H9 (cell line): ENCODE measurements at regions not wholly inside any gene's neighbourhood (a gene's known extent, or its start where the extent isn't known, plus 50 kb on each side); places are given as distances from the start of the nearest gene placed in this dataset.
A peak's percentile ranks its signal among the peaks of the same experiment; 100 is the strongest.

Source experiments
- DNase-seq: peaks from one replicate; pipeline ENCODE4 v3.0.0-alpha.2; 2017
- H2AFZ ChIP-seq: one replicate; pipeline ENCODE4 v1.6.1; 2013; ENCODE audit warnings: mild to moderate bottlenecking, low read length, control low read depth, moderate library complexity
- H2AK5ac ChIP-seq: 2 replicates; pipeline ENCODE4 v1.6.1; 2013; ENCODE audit warnings: low read length, control low read depth, mixed read lengths; ENCODE audit not compliant: insufficient read length
- H2BK120ac ChIP-seq: one replicate; pipeline ENCODE4 v1.6.1; 2013; ENCODE audit warnings: low read depth, mild to moderate bottlenecking, low read length, control low read depth, inconsistent platforms; ENCODE audit not compliant: poor library complexity, severe bottlenecking
- H2BK12ac ChIP-seq: 2 replicates; pipeline ENCODE4 v1.6.1; 2013; ENCODE audit warnings: low read length, control low read depth, mixed read lengths, low read depth; ENCODE audit not compliant: insufficient read length
- H2BK15ac ChIP-seq: 2 replicates; pipeline ENCODE4 v1.6.1; 2013; ENCODE audit warnings: low read depth, low read length, control low read depth
- H2BK20ac ChIP-seq: one replicate; pipeline ENCODE4 v1.6.1; 2013; ENCODE audit warnings: low read depth, mild to moderate bottlenecking, low read length, control low read depth, inconsistent platforms; ENCODE audit not compliant: poor library complexity, severe bottlenecking
- H2BK5ac ChIP-seq: 2 replicates; pipeline ENCODE4 v1.6.1; 2013; ENCODE audit warnings: low read length, control low read depth, mixed read lengths; ENCODE audit not compliant: insufficient read length
- H3K14ac ChIP-seq: 2 replicates; pipeline ENCODE4 v1.6.1; 2013; ENCODE audit warnings: low read length, control low read depth; ENCODE audit not compliant: insufficient read depth
- H3K18ac ChIP-seq: 2 replicates; pipeline ENCODE4 v1.6.1; 2013; ENCODE audit warnings: low read depth, mild to moderate bottlenecking, mixed read lengths, low read length, control low read depth; ENCODE audit not compliant: insufficient read length
- H3K23ac ChIP-seq: 2 replicates; pipeline ENCODE4 v1.6.1; 2013; ENCODE audit warnings: low read length, control low read depth, mixed read lengths, low read depth; ENCODE audit not compliant: insufficient read length
- H3K23me2 ChIP-seq: 2 replicates; pipeline ENCODE4 v1.6.1; 2013; ENCODE audit warnings: low read depth, mild to moderate bottlenecking, mixed read lengths, low read length, control low read depth; ENCODE audit not compliant: insufficient read length, poor library complexity, severe bottlenecking
- H3K27ac ChIP-seq: 2 replicates; pipeline ENCODE4 v1.5.1; 2013; ENCODE audit warnings: low read length, control low read depth, mixed read lengths, low read depth; ENCODE audit not compliant: insufficient read length
- H3K27me3 ChIP-seq: 2 replicates; pipeline ENCODE4 v1.6.1; 2013; ENCODE audit warnings: low read length, control low read depth, inconsistent platforms; ENCODE audit not compliant: insufficient read depth
- H3K4ac ChIP-seq: 2 replicates; pipeline ENCODE4 v1.6.1; 2013; ENCODE audit warnings: low read depth, mild to moderate bottlenecking, control low read depth, inconsistent platforms, low read length, moderate library complexity
- H3K4me1 ChIP-seq: 2 replicates; pipeline ENCODE4 v1.6.1; 2013; ENCODE audit warnings: low read length, control low read depth, inconsistent platforms; ENCODE audit not compliant: insufficient read depth
- H3K4me2 ChIP-seq: 2 replicates; pipeline ENCODE4 v1.6.1; 2013; ENCODE audit warnings: low read length, control low read depth, mixed read lengths; ENCODE audit not compliant: insufficient read length, insufficient read depth
- H3K56ac ChIP-seq: 2 replicates; pipeline ENCODE4 v1.6.1; 2013; ENCODE audit warnings: low read depth, mild to moderate bottlenecking, mixed read lengths, low read length, control low read depth; ENCODE audit not compliant: insufficient read length
- H3K79me1 ChIP-seq: 2 replicates; pipeline ENCODE4 v1.6.1; 2013; ENCODE audit warnings: low read depth, mild to moderate bottlenecking, moderate library complexity, low read length, control low read depth, inconsistent platforms; ENCODE audit not compliant: insufficient read depth, poor library complexity, severe bottlenecking
- H3K79me2 ChIP-seq: 2 replicates; pipeline ENCODE4 v1.6.1; 2013; ENCODE audit warnings: low read length, control low read depth, inconsistent platforms; ENCODE audit not compliant: insufficient read depth
- H3K9ac ChIP-seq: 2 replicates; pipeline ENCODE4 v1.6.1; 2013; ENCODE audit warnings: low read length, control low read depth, mixed read lengths; ENCODE audit not compliant: insufficient read length; ENCODE audit errors: extremely low read depth
- H3K9me3 ChIP-seq: one replicate; pipeline ENCODE4 v1.6.1; 2013; ENCODE audit warnings: low read depth, low read length, inconsistent platforms; ENCODE audit not compliant: control insufficient read depth
- H3T11ph ChIP-seq: one replicate; pipeline ENCODE4 v1.6.1; 2013; ENCODE audit warnings: mild to moderate bottlenecking, low read length, control low read depth, inconsistent platforms
- H4K20me1 ChIP-seq: one replicate; pipeline ENCODE4 v1.6.1; 2013; ENCODE audit not compliant: control insufficient read depth, insufficient read length, insufficient read depth
- H4K5ac ChIP-seq: 2 replicates; pipeline ENCODE4 v1.6.1; 2013; ENCODE audit warnings: low read depth, mild to moderate bottlenecking, mixed read lengths, low read length, control low read depth; ENCODE audit not compliant: insufficient read length
- H4K8ac ChIP-seq: replicated peaks from 2 replicates; pipeline ENCODE4 v1.6.1; 2013; ENCODE audit warnings: low read length, control low read depth, mixed read lengths, low read depth; ENCODE audit not compliant: insufficient read length
- H4K91ac ChIP-seq: 2 replicates; pipeline ENCODE4 v1.6.1; 2013; ENCODE audit warnings: low read depth, mild to moderate bottlenecking, moderate library complexity, mixed read lengths, low read length, control low read depth; ENCODE audit not compliant: insufficient read length
- H3K27ac Mint-ChIP-seq, 3 experiments: 2 replicates in 2 of 3; 3 replicates in 1 of 3; pipeline ENCODE4 v1.8.0; 2020 to 2021; ENCODE audit warnings: mixed read lengths in 3 of 3, mild to moderate bottlenecking in 1 of 3, moderate library complexity in 1 of 3
- H3K27me3 Mint-ChIP-seq: 2 replicates; pipeline ENCODE4 v1.8.0; 2021; ENCODE audit warnings: low read depth, mild to moderate bottlenecking, moderate library complexity, mixed read lengths
- H3K36me3 Mint-ChIP-seq, 3 experiments: 2 replicates in 2 of 3; 3 replicates in 1 of 3; pipeline ENCODE4 v1.8.0; 2020 to 2021; ENCODE audit warnings: low read depth in 3 of 3, mixed read lengths in 3 of 3; ENCODE audit not compliant: insufficient read depth in 1 of 3
- H3K4me1 Mint-ChIP-seq, 2 experiments: 2 replicates each; pipeline ENCODE4 v1.8.0; 2020; ENCODE audit warnings: mixed read lengths in 2 of 2
- H3K4me3 Mint-ChIP-seq, 2 experiments: 2 replicates in 1 of 2; 3 replicates in 1 of 2; pipeline ENCODE4 v1.8.0; 2020 to 2021; ENCODE audit warnings: mild to moderate bottlenecking in 2 of 2, mixed read lengths in 2 of 2, moderate library complexity in 1 of 2
- H3K9me3 Mint-ChIP-seq, 2 experiments: 2 replicates in 1 of 2; 3 replicates in 1 of 2; pipeline ENCODE4 v1.8.0; 2020; ENCODE audit warnings: mild to moderate bottlenecking in 2 of 2, mixed read lengths in 2 of 2, moderate library complexity in 1 of 2
- WGBS: extraction: QIAGEN DNeasy Blood & Tissue Kit; methylation state at CpG from one replicate; pipeline ENCODE4 v1.1.7; 2013; ENCODE audit warnings: missing lambda C conversion rate, low lambda C conversion rate, mixed read lengths; ENCODE audit not compliant: insufficient read length; ENCODE audit errors: extremely low coverage; 5-methylcytosine and 5-hydroxymethylcytosine counted together
- TF ChIP-seq, protein P1 (sequence below): fragments of 200-600 bp; sonication (generic); conservative IDR thresholded peaks from 3 replicates; pipeline ENCODE4 v1.8.0; 2021; ENCODE audit warnings: antibody characterized with exemption, mild to moderate bottlenecking

DNA sequence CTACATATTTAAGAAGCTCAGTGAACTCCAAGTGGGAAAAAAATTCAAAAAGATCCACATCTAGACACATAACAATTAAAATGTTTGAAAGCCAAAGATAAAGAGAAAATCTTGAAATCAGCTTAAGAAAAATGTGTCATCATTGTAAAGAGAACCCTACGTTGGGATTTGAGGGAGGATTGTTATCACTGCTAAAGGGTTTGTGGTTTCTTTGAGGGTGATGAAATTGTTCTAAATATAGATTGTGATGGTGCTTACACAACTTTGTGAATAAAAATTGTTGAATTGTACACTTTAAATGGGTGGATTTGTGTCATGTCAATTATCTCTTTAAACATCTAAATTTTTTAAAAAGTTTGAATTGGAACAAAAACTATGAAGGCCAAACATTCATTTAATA lies 92.2 kb upstream of the ADAMTS19 start:
- Histone ChIP-seq H3K23me2 (no peaks in the 10 kb centered on the region), H3K56ac (no peak overlapping the region), H3K79me1 (no peaks in the 10 kb centered on the region), H2AK5ac (no peak overlapping the region), H2BK15ac (no peak overlapping the region), H3K23ac (no peak overlapping the region), H2BK12ac (no peak overlapping the region), H3K4me1 (no peaks in the 10 kb centered on the region), H3K4ac (no peak overlapping the region), H2AFZ (no peak overlapping the region), H3K79me2 (no peaks in the 10 kb centered on the region), H3K18ac (no peak overlapping the region), H2BK20ac (no peak overlapping the region), H4K20me1 (no peaks in the 10 kb centered on the region), H3K4me2 (no peak overlapping the region), H3T11ph (no peak overlapping the region), H3K9me3 (no peaks in the 10 kb centered on the region), H4K8ac (no peak overlapping the region), H4K91ac (no peak overlapping the region), H3K9ac (no peak overlapping the region), H3K27me3 (no peaks in the 10 kb centered on the region), H4K5ac (no peak overlapping the region), H2BK120ac (no peak overlapping the region), H2BK5ac (no peak overlapping the region), H3K27ac (no peak overlapping the region), H3K14ac (no peak overlapping the region)
- DNase-seq, result no peak
- Mint-ChIP-seq H3K4me1 (no peaks in the 10 kb centered on the region), H3K36me3 (peaks cover 0 to 9% (median 3%) of the 10 kb centered on the region in 3 experiments; a peak in 5 of 7 replicates), H3K27ac (peak overlapping the region in 1 of 3 experiments; percentile 6; a peak in 1 of 7 replicates), H3K4me3 (no peak overlapping the region), H3K27me3 (no peaks in the 10 kb centered on the region), H3K9me3 (peaks cover 8 to 9% of the 10 kb centered on the region in 2 experiments)
- WGBS, result no CpG with 5 or more reads among the region's 1 CpG
- TF ChIP-seq, protein P1, sequence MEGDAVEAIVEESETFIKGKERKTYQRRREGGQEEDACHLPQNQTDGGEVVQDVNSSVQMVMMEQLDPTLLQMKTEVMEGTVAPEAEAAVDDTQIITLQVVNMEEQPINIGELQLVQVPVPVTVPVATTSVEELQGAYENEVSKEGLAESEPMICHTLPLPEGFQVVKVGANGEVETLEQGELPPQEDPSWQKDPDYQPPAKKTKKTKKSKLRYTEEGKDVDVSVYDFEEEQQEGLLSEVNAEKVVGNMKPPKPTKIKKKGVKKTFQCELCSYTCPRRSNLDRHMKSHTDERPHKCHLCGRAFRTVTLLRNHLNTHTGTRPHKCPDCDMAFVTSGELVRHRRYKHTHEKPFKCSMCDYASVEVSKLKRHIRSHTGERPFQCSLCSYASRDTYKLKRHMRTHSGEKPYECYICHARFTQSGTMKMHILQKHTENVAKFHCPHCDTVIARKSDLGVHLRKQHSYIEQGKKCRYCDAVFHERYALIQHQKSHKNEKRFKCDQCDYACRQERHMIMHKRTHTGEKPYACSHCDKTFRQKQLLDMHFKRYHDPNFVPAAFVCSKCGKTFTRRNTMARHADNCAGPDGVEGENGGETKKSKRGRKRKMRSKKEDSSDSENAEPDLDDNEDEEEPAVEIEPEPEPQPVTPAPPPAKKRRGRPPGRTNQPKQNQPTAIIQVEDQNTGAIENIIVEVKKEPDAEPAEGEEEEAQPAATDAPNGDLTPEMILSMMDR, result no peak
